Smooth muscle cell (in vitro differentiated cells): ENCODE measurements at regions not wholly inside any gene's neighbourhood (a gene's known extent, or its start where the extent isn't known, plus 50 kb on each side); places are given as distances from the start of the nearest gene placed in this dataset.
"Not testable (repeated sequence)": the region's sequence is repeated elsewhere in the genome, so short reads cannot be mapped to it uniquely, and the experiment has no call there.

Experiments
- DNase-seq: peaks from one replicate; lab custom pipeline; 2025; ENCODE audit not compliant: unreplicated experiment; lab: John Stamatoyannopoulos, UW
- H2AFZ ChIP-seq: fragments of 200-600 bp; sonication (generic); 2 replicates; pipeline ENCODE4 v1.6.0; 2016; ENCODE audit warnings: antibody characterized with exemption, low read depth, mild to moderate bottlenecking
- H3F3A ChIP-seq: fragments of 200-600 bp; sonication (generic); 2 replicates; pipeline ENCODE4 v1.6.0; 2017; ENCODE audit warnings: antibody characterized with exemption, low read depth
- H3K27ac ChIP-seq: fragments of 200-600 bp; sonication (generic); 2 replicates; pipeline ENCODE4 v1.5.1; 2016; ENCODE audit warnings: low read depth, mild to moderate bottlenecking
- H3K27me3 ChIP-seq: fragments of 200-600 bp; sonication (generic); 2 replicates; pipeline ENCODE4 v1.6.1; 2016; ENCODE audit warnings: low read depth, mild to moderate bottlenecking
- H3K36me3 ChIP-seq: fragments of 200-600 bp; sonication (generic); 2 replicates; pipeline ENCODE4 v1.5.1; 2016; ENCODE audit warnings: low read depth
- H3K4me1 ChIP-seq: fragments of 200-600 bp; sonication (generic); 2 replicates; pipeline ENCODE4 v1.5.1; 2016; ENCODE audit warnings: low read depth
- H3K4me2 ChIP-seq: fragments of 200-600 bp; sonication (generic); 2 replicates; pipeline ENCODE4 v1.6.0; 2016; ENCODE audit warnings: mild to moderate bottlenecking
- H3K4me3 ChIP-seq: fragments of 200-600 bp; sonication (generic); 2 replicates; pipeline ENCODE4 v1.5.1; 2016; ENCODE audit warnings: mild to moderate bottlenecking
- H3K79me2 ChIP-seq: fragments of 200-600 bp; sonication (generic); 2 replicates; pipeline ENCODE4 v1.6.0; 2016; ENCODE audit warnings: low read depth, mild to moderate bottlenecking
- H3K9ac ChIP-seq: fragments of 200-600 bp; sonication (generic); 2 replicates; pipeline ENCODE4 v1.6.0; 2016; ENCODE audit warnings: low read depth
- H3K9me3 ChIP-seq: fragments of 200-600 bp; sonication (generic); replicated peaks from 2 replicates; pipeline ENCODE4 v1.5.1; 2016; ENCODE audit warnings: low read depth
- H4K20me1 ChIP-seq: fragments of 200-600 bp; sonication (generic); 2 replicates; pipeline ENCODE4 v1.6.0; 2016; ENCODE audit warnings: low read depth
- CTCF ChIP-seq: fragments of 200-600 bp; sonication (generic); IDR thresholded peaks from 2 replicates; pipeline ENCODE4 v1.5.1; 2017; ENCODE audit warnings: borderline replicate concordance, mild to moderate bottlenecking, antibody characterized with exemption; ENCODE audit not compliant: insufficient read depth, poor library complexity, severe bottlenecking
- WGBS: methylation state at CpG from one replicate; pipeline ENCODE4 v1.1.7; 2016; ENCODE audit warnings: low lambda C conversion rate; 5-methylcytosine and 5-hydroxymethylcytosine counted together

GRCh38 chr10:33655921-33656320, 321.5 kb upstream of the NRP1 start:
- Histone ChIP-seq H3K4me1 (no peaks in the 10 kb centered on the region), H3K79me2 (no peaks in the 10 kb centered on the region), H4K20me1 (no peaks in the 10 kb centered on the region), H3K27ac (no peak overlapping the region), H2AFZ (no peak overlapping the region), H3K27me3 (no peaks in the 10 kb centered on the region), H3K9ac (no peak overlapping the region), H3F3A (no peaks in the 10 kb centered on the region), H3K36me3 (no peaks in the 10 kb centered on the region), H3K9me3 (no peaks in the 10 kb centered on the region), H3K4me3 (no peak overlapping the region), H3K4me2 (no peak overlapping the region)
- DNase-seq: no peak
- WGBS: 96% methylated on average over 3 of the region's 3 CpGs
- no peak for TF ChIP-seq CTCF

- Histone ChIP-seq H3K4me2 (no peak overlapping the region), H4K20me1 (no peaks in the 10 kb centered on the region), H3K27ac (no peak overlapping the region), H3K9me3 (no peaks in the 10 kb centered on the region), H3K27me3 (no peaks in the 10 kb centered on the region), H3K36me3 (no peaks in the 10 kb centered on the region), H3F3A (no peaks in the 10 kb centered on the region), H3K4me3 (no peak overlapping the region), H3K79me2 (no peaks in the 10 kb centered on the region), H3K9ac (no peak overlapping the region), H2AFZ (no peak overlapping the region), H3K4me1 (no peaks in the 10 kb centered on the region)
- no peak for DNase-seq
- 88% methylated on average over 8 of the region's 8 CpGs for WGBS
- TF ChIP-seq CTCF: no peak
These were observed 320.8 kb upstream of the NRP1 start for GRCh38 chr10:33655165-33655815.

DNA sequence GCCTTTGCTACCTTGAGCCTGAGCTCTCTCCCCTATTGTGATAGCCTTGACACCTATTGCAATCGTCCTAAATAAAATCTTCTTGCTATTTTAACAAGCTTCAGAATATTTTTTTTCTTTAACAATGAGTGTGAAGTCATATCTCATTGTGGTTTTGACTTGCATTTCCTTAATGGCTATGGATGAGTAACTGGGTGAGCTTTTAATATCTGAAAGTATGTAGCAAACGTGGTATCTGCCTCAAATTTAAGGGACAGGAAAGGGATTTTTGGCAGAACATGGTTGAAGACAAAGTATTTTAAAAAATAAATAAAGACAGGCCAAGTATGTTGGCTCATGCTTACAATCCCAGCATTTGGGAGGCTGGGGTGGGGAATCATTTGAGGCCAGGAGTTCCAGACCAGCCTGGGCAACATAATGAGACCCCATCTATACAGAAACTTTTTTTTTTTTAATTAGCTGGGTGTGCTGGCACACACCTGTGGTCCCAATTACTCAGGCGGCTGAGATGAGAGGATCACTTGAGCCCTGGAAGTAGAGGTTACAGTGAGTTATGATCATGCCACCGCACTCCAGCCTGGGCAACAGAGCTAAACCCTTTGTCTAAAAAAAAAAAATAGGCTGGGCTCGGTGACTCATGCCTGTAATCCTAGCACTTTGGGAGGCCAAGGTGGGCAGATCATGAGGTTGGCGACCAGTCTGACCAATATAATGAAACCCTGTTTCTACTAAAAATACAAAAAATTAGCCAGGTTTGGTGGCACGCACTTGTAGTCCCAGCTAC, 319.3 kb upstream of the NRP1 start:
- H3K9ac ChIP-seq: no peak overlapping the region
- H3K4me3 ChIP-seq: no peak overlapping the region
- H3K4me2 ChIP-seq: no peak overlapping the region
- H3K27ac ChIP-seq: peak overlapping the region; percentile 4
- H3F3A ChIP-seq: no peaks in the 10 kb centered on the region
- H3K4me1 ChIP-seq: no peaks in the 10 kb centered on the region
- no peak overlapping the region for H2AFZ ChIP-seq
- H4K20me1 ChIP-seq: no peaks in the 10 kb centered on the region
- no peaks in the 10 kb centered on the region for H3K79me2 ChIP-seq
- TF ChIP-seq CTCF: no peak
- H3K36me3 ChIP-seq: no peaks in the 10 kb centered on the region
- DNase-seq: no peak
- H3K9me3 ChIP-seq: no peaks in the 10 kb centered on the region
- H3K27me3 ChIP-seq: no peaks in the 10 kb centered on the region
- 73% methylated on average over 7 of the region's 7 CpGs for WGBS

- Histone ChIP-seq H3K4me3 (no peak overlapping the region), H3K9ac (no peak overlapping the region), H3F3A (no peaks in the 10 kb centered on the region), H2AFZ (no peak overlapping the region), H3K27ac (no peak overlapping the region), H3K36me3 (no peaks in the 10 kb centered on the region), H4K20me1 (no peaks in the 10 kb centered on the region), H3K4me1 (no peaks in the 10 kb centered on the region), H3K27me3 (no peaks in the 10 kb centered on the region), H3K9me3 (no peaks in the 10 kb centered on the region), H3K79me2 (no peaks in the 10 kb centered on the region), H3K4me2 (no peak overlapping the region)
- no peak for TF ChIP-seq CTCF
- no peak for DNase-seq
- WGBS: 93% methylated on average over 3 of the region's 3 CpGs
These were observed 318.4 kb upstream of the NRP1 start for GRCh38 chr10:33652870-33653269.

- H3K4me2 ChIP-seq, H3F3A ChIP-seq, H4K20me1 ChIP-seq, H3K4me3 ChIP-seq, H3K79me2 ChIP-seq, H3K4me1 ChIP-seq, DNase-seq, H3K27ac ChIP-seq, H3K9me3 ChIP-seq, H2AFZ ChIP-seq, H3K27me3 ChIP-seq, H3K36me3 ChIP-seq, H3K9ac ChIP-seq: not testable (repeated sequence)
- 82% methylated on average over 2 of the region's 2 CpGs for WGBS
These were observed 315.7 kb upstream of the NRP1 start for GRCh38 chr10:33650131-33650530.
